CD14-positive monocyte (primary cell): ENCODE measurements at regions not wholly inside any gene's neighbourhood (a gene's known extent, or its start where the extent isn't known, plus 50 kb on each side); places are given as distances from the start of the nearest gene placed in this dataset.

Experiments used
- DNase-seq, 3 donors: peaks; one replicate each; pipeline ENCODE4 v3.0.0-alpha.2; 2011 to 2022
- H2AFZ ChIP-seq: 2 replicates; pipeline ENCODE4 v1.6.0; 2012; ENCODE audit warnings: mild to moderate bottlenecking, low read depth, low read length, inconsistent platforms; ENCODE audit not compliant: insufficient read depth, poor library complexity, severe bottlenecking
- H3K27ac ChIP-seq, 2 donors: 1 replicate in 1 of 2; 2 replicates in 1 of 2; pipeline ENCODE4 v1.5.1; 2012 to 2013; ENCODE audit warnings: low read length in 2 of 2, control low read depth in 1 of 2, inconsistent platforms in 1 of 2, low read depth in 1 of 2, mild to moderate bottlenecking in 1 of 2
- H3K27me3 ChIP-seq, 2 donors: one replicate each; pipeline versions ENCODE4 v1.6.0 to v1.6.1; 2011 to 2013; ENCODE audit warnings: low read length in 2 of 2; ENCODE audit not compliant: control insufficient read depth in 2 of 2, insufficient read depth in 2 of 2
- H3K36me3 ChIP-seq, 2 donors: replicated peaks in 1 of 2; 1 replicate in 1 of 2; 2 replicates in 1 of 2; pipeline versions ENCODE4 v1.5.1 to v1.6.1; 2012 to 2013; ENCODE audit warnings: low read length in 2 of 2, control low read depth in 1 of 2, inconsistent platforms in 1 of 2, mild to moderate bottlenecking in 1 of 2; ENCODE audit not compliant: insufficient read depth in 2 of 2, control insufficient read depth in 1 of 2
- H3K4me1 ChIP-seq, 2 donors: 1 replicate in 1 of 2; 2 replicates in 1 of 2; pipeline versions ENCODE4 v1.5.1 to v1.6.1; 2012 to 2013; ENCODE audit warnings: low read length in 2 of 2, control low read depth in 1 of 2, inconsistent platforms in 1 of 2, mild to moderate bottlenecking in 1 of 2, moderate library complexity in 1 of 2; ENCODE audit not compliant: insufficient read depth in 2 of 2, control insufficient read depth in 1 of 2
- H3K4me2 ChIP-seq: replicated peaks from 2 replicates; pipeline ENCODE3; 2012; ENCODE audit warnings: low read length, moderate library complexity, mild to moderate bottlenecking; ENCODE audit not compliant: poor library complexity, severe bottlenecking; ENCODE audit errors: extremely low read depth
- H3K4me3 ChIP-seq, 3 experiments: fragments of 200-600 bp in 1 of 3; sonication (generic) in 1 of 3; replicated peaks in 1 of 3; 1 replicate in 2 of 3; 2 replicates in 1 of 3; pipeline ENCODE4 v1.5.1; 2011 to 2013; ENCODE audit warnings: low read length in 3 of 3, mild to moderate bottlenecking in 3 of 3, control low read depth in 2 of 3, low read depth in 2 of 3, inconsistent platforms in 1 of 3, moderate library complexity in 1 of 3
- H3K79me2 ChIP-seq: 2 replicates; pipeline ENCODE4 v1.6.0; 2012; ENCODE audit warnings: mild to moderate bottlenecking, control low read depth, inconsistent platforms, low read length, moderate library complexity; ENCODE audit not compliant: insufficient read depth
- H3K9ac ChIP-seq: 2 replicates; pipeline ENCODE4 v1.6.0; 2017; ENCODE audit warnings: low read length, mild to moderate bottlenecking; ENCODE audit not compliant: insufficient read depth, poor library complexity, severe bottlenecking
- H3K9me3 ChIP-seq, 2 donors: replicated peaks in 1 of 2; 1 replicate in 1 of 2; 2 replicates in 1 of 2; pipeline versions ENCODE4 v1.5.1 to v1.6.1; 2012 to 2013; ENCODE audit warnings: low read length in 2 of 2, control low read depth in 1 of 2; ENCODE audit not compliant: control insufficient read depth in 1 of 2, insufficient read depth in 1 of 2
- H4K20me1 ChIP-seq: 2 replicates; pipeline ENCODE4 v1.6.0; 2012; ENCODE audit warnings: mild to moderate bottlenecking, low read length, control low read depth, moderate library complexity; ENCODE audit not compliant: insufficient read depth
- H3K27ac Mint-ChIP-seq, 7 donors: one replicate each; pipeline ENCODE4 v1.8.0; 2020; ENCODE audit warnings: mild to moderate bottlenecking in 7 of 7, mixed read lengths in 7 of 7, moderate library complexity in 6 of 7, inconsistent platforms in 2 of 7
- H3K27me3 Mint-ChIP-seq, 3 donors: one replicate each; pipeline ENCODE4 v1.8.0; 2021 to 2022; ENCODE audit warnings: low read depth in 3 of 3, mild to moderate bottlenecking in 3 of 3, mixed read lengths in 3 of 3, moderate library complexity in 3 of 3, inconsistent platforms in 1 of 3
- H3K36me3 Mint-ChIP-seq, 2 donors: one replicate each; pipeline ENCODE4 v1.8.0; 2020; ENCODE audit warnings: mixed read lengths in 2 of 2, inconsistent platforms in 1 of 2, mild to moderate bottlenecking in 1 of 2
- H3K4me1 Mint-ChIP-seq: one replicate; pipeline ENCODE4 v1.8.0; 2020; ENCODE audit warnings: mild to moderate bottlenecking, mixed read lengths
- H3K4me3 Mint-ChIP-seq, 2 donors: one replicate each; pipeline ENCODE4 v1.8.0; 2020; ENCODE audit warnings: mild to moderate bottlenecking in 2 of 2, mixed read lengths in 2 of 2, moderate library complexity in 1 of 2
- H3K9me3 Mint-ChIP-seq, 7 donors: one replicate each; pipeline ENCODE4 v1.8.0; 2020 to 2022; ENCODE audit warnings: mixed read lengths in 7 of 7, mild to moderate bottlenecking in 6 of 7, moderate library complexity in 6 of 7, inconsistent platforms in 2 of 7
- WGBS: methylation state at CpG from one replicate; pipeline ENCODE4 v1.1.5; 2013; ENCODE audit warnings: missing lambda C conversion rate; ENCODE audit not compliant: insufficient coverage; 5-methylcytosine and 5-hydroxymethylcytosine counted together
- intact Hi-C, 2 donors: fragments of 100-400 bp; cut with micrococcal nuclease; formaldehyde crosslinking; loops; one replicate each; pipeline versions ENCODE4 v1.15.0 to v1.15.1; 2023
- TF ChIP-seq, protein P1 (sequence below): fragments of 200-600 bp; IDR thresholded peaks from one replicate; pipeline ENCODE4 v1.8.0; 2022; ENCODE audit warnings: antibody characterized with exemption, mild to moderate bottlenecking

DNA sequence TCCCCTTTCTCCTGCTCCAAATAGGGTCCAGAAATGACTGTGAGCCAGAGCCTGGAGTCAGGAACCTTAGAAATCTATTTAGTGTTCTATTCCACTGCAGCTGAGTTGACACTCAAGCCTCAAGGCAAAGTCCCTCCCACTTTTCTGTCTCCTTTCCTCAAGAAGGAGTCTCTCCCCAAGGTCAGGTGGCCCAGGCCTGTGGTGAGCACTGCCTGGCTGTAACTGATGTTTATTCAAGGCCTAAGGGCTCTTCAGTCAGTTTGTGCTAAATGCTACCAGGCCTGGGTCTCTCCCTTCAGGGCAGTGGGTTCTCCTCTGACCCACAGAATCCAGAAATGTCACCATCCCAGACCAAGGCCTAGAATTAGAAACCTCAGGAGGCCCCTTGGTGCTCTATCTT is 1042.9 kb upstream of the EPHA7 start:
- no peak overlapping the region for H3K27ac ChIP-seq
- H3K36me3 ChIP-seq = no peaks in the 10 kb centered on the region
- H3K27me3 ChIP-seq = no peaks in the 10 kb centered on the region
- H2AFZ ChIP-seq = no peak overlapping the region
- TF ChIP-seq, protein P1, sequence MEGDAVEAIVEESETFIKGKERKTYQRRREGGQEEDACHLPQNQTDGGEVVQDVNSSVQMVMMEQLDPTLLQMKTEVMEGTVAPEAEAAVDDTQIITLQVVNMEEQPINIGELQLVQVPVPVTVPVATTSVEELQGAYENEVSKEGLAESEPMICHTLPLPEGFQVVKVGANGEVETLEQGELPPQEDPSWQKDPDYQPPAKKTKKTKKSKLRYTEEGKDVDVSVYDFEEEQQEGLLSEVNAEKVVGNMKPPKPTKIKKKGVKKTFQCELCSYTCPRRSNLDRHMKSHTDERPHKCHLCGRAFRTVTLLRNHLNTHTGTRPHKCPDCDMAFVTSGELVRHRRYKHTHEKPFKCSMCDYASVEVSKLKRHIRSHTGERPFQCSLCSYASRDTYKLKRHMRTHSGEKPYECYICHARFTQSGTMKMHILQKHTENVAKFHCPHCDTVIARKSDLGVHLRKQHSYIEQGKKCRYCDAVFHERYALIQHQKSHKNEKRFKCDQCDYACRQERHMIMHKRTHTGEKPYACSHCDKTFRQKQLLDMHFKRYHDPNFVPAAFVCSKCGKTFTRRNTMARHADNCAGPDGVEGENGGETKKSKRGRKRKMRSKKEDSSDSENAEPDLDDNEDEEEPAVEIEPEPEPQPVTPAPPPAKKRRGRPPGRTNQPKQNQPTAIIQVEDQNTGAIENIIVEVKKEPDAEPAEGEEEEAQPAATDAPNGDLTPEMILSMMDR = no peak
- H3K4me3 Mint-ChIP-seq = no peak overlapping the region
- H3K4me2 ChIP-seq = no peak overlapping the region
- H3K4me3 ChIP-seq = no peak overlapping the region
- no peaks in the 10 kb centered on the region for H3K4me1 ChIP-seq
- no peaks in the 10 kb centered on the region for H4K20me1 ChIP-seq
- no peak overlapping the region for H3K27ac Mint-ChIP-seq
- peaks cover 0 to 11% of the 10 kb centered on the region in 2 donors for H3K9me3 ChIP-seq
- peaks cover 0 to 7% (median 0%) of the 10 kb centered on the region in 7 donors for H3K9me3 Mint-ChIP-seq
- no peaks in the 10 kb centered on the region for H3K27me3 Mint-ChIP-seq
- no peaks in the 10 kb centered on the region for H3K36me3 Mint-ChIP-seq
- H3K4me1 Mint-ChIP-seq = no peaks in the 10 kb centered on the region
- no peak for DNase-seq
- H3K79me2 ChIP-seq = no peaks in the 10 kb centered on the region
- intact Hi-C loops = no loop called here
- no peak overlapping the region for H3K9ac ChIP-seq

DNA sequence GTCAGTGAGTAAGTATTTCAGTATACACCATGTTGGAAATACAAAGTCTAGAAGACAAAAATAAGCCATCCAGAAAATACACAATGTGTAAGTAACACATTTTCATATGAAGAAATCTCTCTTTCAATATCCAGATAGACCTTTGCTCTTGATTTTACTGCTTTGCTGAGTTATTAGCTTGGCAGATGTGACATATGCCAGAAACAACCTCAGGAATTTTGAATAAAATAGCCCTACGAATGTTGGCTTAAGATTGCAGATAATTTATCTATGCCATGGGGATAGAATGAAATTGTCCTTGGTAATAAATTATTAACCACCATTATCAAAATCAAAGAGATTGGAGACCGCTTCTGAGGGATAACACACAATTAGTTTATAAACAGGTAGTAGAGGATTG is 1036.9 kb upstream of the EPHA7 start:
- no peak for DNase-seq

More for the DNA sequence above, 1036.9 kb upstream of the EPHA7 start:
- Histone ChIP-seq H3K4me1 (no peaks in the 10 kb centered on the region), H3K36me3 (no peaks in the 10 kb centered on the region), H4K20me1 (no peaks in the 10 kb centered on the region), H3K79me2 (no peaks in the 10 kb centered on the region), H3K27me3 (no peaks in the 10 kb centered on the region), H2AFZ (no peak overlapping the region), H3K27ac (no peak overlapping the region), H3K4me3 (no peak overlapping the region), H3K9ac (no peak overlapping the region), H3K9me3 (peaks cover 0 to 4% of the 10 kb centered on the region in 2 donors), H3K4me2 (no peak overlapping the region)
- Mint-ChIP-seq H3K4me1 (no peaks in the 10 kb centered on the region), H3K4me3 (no peak overlapping the region), H3K27ac (no peak overlapping the region), H3K36me3 (no peaks in the 10 kb centered on the region), H3K27me3 (peaks cover 0 to 4% (median 0%) of the 10 kb centered on the region in 3 donors), H3K9me3 (peaks cover 0 to 5% (median 0%) of the 10 kb centered on the region in 7 donors)
- TF ChIP-seq, protein P1 = no peak
- no CpG with 5 or more reads among the region's 2 CpGs for WGBS
- intact Hi-C loops = no loop called here
